Muscle of back (tissue), 3 donors: ENCODE measurements at regions not wholly inside any gene's neighbourhood (a gene's known extent, or its start where the extent isn't known, plus 50 kb on each side); places are given as distances from the start of the nearest gene placed in this dataset.

Source experiments
- DNase-seq, 3 donors: peaks; one replicate each; pipeline versions ENCODE4 v3.0.0 to v3.0.0-alpha.2; 2013

DNA sequence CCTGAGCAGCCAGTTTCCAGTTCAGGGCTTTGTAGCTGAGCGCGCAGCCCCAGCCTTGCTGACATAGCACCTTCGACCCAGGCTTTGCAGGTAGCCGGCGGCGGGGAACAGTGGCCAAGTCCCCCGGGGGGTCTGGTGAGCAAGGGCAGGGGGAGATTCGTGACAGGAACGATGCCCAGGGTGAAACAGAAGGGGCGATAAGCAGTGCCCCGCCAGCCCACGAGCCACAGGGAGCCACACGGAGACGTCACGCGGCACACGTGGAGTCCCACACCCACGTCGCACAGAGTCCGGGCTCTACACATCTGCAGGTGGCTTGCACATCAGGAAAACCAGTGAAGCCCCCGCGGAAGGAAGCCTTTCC lies 127.2 kb downstream of the SOX1 start:
- DNase-seq = no peak

DNA sequence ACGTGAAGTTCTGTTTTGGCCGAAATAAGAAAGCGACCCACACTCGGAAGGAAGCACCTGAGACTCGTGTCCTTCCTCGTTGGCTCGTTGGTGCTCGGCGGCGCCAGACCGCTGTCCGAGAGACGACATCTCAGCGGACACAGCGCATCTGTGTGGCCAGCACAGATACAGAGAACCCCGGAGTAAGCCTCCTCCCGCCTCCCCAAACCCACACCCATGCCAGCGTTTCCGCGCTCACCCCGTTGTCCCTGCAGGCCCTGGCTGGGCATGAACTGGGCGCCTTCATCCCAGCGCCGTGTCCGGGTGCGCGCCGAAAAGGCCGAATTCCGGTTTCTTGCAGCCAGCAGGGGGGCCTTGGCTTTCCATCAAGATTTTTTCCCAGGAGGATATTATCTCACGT lies 127.6 kb downstream of the SOX1 start:
- no peak for DNase-seq

DNA sequence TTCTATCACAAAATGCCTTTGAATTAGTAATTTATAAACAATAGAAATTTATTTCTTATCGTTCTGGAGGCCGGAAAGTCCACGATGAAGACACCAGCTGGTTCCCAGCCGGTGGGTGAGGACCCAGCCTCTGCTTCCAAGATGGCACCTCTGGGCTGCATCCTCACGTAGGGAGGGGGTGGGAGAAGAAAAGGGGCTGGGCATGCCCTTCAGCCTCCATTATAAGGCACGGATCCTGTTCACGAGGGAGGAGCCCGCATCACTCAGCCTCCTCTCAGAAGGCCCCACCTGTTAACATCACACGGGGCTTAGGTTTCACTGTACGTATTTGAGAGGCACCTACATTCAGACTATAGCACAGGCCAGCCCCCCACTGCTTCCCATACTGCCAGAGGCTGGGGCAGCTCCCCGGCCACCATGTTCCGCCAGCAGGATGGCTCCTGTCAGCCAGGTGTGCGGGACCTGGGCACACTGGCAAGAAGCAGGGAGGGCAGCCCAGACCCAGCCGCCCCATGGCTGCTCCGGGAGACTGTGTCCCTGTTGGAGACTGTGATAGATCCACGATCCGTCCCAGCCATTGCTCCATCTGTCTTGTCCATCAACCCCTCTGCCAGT lies 131.6 kb downstream of the SOX1 start:
- DNase-seq = no peak

DNA sequence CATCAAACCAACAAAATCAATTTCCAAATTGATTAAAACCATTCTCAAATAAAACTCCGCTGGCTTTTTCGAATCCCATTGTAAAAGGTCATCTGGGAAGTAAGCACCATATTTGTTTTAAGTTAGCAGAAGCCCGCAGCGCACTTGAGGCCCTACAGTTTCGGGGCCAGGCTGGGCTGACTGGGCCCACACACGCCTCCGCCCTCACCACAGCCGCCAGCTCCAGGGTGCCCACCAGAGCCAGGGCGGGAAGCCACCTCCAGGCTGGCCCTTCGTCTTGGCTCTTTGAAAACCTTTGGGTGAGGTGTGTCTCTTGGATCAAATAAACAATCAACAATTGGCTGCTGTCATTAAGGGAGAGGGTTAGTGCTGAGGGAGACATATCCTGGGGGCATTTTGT lies 133.3 kb downstream of the SOX1 start:
- no peak for DNase-seq

DNA sequence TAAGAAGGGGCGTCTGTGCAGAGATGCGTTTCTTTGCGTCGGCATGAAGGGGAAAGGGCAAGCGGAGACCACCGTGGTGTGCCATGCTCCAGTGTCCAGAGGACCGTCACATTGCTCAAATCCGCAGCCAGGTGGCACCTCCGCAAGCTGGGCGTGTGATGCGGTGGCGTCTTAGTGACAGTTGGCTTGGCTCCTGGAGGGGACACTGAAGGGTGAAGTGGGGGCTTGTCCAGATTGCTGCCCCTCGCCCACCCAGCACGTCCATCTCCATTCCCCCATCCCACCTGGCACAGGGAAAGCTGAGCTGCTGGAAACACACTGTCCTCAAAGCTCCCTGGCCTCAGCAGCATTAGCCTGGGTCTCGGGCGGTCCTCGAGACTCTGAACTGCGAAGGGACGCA lies 135.3 kb downstream of the SOX1 start:
- DNase-seq = no peak

DNA sequence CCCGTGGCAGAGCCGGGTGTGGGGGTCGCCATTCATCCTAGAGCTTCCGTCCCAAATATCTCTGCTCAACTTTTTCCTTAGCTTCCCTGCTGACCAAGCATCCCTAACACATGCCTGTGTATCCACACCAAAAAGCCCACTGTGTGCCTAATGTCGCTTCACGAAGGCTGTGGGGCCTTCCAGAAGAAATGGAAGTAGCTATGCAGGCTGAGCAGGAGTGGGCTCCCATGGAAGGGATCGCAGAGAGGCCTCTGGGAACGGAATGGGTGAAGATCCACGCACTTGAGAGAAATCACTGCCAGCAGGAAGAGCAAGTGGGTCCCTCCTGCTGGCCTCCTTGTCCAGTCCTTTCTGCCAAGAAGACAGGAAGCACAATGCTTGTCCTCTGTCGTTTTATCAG lies 136.0 kb downstream of the SOX1 start:
- no peak for DNase-seq

DNA sequence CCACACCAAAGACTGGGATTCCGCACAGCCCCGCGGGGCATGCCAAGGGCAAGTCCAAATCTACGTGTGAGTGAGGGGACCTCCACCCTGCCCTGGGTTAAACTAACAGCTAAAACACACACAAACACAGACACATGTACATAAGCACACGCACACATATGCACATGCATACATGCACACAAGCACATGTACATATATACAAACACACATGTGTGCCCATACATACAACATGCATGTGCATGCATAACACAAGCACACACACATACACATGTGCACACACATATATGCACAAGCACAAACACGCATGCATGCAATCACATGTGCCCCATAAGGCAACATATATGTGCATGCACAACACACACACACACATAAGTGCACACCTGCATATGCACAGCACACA lies 136.7 kb downstream of the SOX1 start:
- DNase-seq = no peak

DNA sequence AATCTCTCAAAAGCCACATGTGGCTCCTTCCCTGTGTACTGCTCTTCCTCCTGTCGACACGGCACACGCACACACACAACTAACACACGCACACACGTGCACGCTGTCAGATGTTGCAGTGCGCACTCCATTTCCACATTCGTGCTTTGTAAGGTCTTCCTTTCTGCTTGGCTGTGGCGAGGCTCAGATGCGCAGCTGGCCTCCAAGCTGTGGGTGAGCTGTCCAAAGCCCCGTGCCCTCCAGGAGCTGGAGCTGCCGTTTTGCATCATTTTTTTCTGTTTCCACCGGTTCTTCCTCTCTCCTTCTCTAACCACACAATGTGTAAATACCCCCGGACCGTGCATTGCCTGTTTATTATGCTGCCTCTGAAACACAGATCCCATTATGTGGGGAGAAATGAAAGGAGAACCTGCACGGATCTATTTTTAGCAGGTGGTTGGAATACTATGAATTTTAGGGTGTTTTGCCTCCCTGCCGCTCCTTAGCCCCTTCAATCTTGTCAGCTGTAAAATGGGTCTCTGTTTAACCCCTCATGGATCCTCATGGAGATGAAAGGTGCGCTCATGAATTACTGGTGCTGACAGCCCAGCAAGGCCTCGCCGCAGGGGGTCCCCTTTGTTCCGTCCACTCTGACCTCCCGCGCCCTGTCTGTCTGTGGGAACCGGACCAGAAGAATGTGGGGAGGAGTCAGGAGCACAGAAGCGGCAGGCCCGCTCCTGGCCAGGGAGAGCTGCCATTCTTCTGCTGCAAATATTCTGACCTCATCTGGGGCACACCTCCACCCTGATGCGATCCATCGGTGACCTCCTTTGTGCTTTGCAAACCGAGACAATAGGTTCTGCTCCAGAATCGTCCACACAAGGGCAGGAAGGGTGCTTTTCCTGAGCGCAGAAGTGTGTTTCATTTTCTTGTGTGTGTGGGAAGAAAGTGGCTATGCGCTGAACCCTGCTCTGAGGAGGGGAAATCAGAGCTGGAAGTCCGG lies 137.7 kb downstream of the SOX1 start:
- peak in 1 of 3 donors; percentile 21 for DNase-seq

DNA sequence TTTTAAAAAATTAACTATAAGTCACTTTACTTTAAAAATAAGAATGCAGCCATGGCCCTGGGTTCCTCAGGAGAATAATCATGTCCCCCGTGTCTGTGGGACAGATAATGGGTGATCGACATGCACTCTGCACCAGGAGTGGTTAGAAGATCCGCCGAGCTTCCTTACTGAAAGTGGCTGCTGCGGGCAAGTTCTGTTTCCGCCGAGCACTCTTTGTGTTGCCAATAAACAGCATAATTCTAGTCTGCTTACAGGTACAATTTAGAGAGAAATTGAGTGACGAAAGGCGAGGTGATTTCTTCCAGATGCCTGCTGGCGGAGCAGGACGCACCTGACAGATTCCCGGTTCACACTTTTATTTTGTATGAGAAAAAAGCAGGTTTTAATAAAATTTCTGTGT lies 139.0 kb downstream of the SOX1 start:
- no peak for DNase-seq

DNA sequence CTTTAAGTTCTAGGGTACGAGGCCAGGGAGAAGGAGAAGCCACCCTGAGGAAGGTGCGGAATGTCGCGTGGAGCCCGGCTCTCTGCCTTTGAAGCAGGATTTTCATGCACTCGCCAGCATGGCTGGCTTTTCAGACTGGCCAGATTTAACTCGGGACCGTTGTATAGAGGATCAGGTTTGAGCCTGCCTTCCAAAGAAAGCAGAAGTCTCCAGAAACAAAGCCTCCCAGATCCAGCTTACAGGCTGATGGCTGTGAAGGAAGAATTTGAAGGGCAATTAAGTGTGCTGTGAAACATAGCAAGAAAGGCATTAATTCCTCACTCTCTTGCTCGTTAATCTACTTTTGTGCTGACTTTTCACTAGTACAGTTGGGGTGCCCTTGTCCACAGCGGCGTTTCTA lies 140.2 kb downstream of the SOX1 start:
- DNase-seq = no peak

DNA sequence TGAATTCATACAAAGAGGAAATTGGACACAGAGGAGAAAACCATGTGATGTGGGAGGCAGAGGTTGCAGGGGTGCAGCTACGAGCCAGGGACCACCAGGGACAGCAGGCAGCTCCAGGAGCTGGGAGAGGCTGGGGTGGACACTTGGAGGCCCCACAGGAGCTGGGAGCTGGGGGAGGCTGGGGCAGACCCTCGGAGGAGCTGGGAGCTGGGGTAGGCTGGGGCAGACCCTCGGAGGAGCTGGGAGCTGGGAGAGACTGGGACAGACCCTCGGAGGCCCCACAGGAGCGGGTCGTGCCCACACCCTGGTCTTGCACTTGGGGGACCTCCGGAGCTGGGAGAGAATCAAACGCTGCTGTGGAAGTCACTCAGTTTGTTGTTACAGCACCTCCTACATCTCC lies 141.7 kb downstream of the SOX1 start:
- no peak for DNase-seq

DNA sequence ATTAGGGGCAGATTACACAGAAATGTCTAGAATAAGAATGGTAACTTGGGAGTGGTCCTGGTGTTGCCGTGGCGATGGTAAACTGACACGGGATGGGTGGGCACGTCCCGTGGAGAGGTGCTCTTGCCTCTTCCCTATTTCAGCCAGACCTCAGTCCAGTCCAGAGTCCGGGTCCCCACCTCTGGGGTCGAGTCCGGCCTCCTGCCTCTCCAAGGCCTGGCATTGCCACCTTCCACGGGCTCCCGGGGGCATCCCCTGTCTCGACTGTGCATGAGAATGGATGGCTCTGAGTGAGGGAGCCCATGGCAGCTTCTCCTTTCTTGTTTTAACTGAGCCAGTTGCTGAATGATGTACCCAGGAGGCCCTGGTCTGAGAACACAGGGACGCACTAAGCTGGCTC lies 142.3 kb downstream of the SOX1 start:
- no peak for DNase-seq

DNA sequence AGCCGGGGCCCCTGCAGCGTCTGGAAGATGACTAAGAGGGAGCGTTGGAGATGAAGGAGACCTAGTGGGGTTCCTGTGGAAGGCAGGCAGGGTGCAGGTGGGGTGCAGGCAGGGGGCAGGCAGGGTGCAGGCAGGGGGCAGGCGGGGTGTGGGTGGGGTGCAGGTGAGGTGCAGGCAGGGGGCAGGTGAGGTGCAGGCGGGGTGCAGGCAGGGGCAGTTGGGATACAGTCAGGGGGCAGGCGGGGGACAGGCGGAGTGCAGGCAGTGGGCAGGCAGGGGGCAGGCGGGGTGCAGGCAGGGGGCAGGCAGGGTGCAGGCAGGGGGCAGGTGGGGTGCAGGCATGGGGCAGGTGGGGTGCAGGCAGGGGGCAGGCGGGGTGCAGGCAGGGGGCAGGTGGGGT lies 142.8 kb downstream of the SOX1 start:
- DNase-seq = no peak

DNA sequence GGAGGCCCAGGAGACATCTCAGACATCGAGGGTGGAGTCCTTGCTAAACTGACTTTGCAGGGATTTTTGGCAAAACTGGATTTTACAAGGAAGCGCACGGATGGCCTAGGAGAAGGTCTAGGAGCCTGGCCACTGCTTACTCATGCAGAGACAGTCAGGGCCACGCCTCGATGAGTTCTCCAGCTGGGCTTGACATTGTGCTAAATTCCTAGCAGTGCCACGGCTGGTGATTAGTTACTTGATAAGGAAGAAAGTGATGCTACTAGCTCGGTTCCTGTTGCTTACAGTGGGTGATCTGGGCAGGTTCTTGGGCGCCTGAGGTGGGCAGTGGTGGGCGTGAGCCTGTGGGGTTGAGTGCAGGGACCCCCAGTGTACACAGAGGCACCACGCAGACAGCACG lies 143.4 kb downstream of the SOX1 start:
- DNase-seq = no peak

DNA sequence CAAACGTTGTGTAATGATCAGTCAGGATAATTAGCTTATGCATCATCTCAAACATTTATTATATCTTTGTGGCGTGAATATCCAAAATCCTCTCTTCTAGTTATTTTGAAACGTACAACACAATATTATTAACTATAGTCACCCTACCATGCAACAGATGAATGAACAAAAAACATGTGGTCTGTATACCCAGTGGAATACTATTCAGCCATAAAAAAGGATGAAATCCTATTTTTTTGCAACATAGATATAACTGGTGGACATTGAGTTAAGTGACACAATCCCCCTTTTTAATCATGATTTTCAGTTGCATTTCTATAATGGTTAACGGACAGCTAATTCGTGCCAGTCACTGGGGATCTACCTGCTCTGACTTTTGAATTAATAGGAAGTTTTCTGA lies 145.6 kb downstream of the SOX1 start:
- DNase-seq = no peak

DNA sequence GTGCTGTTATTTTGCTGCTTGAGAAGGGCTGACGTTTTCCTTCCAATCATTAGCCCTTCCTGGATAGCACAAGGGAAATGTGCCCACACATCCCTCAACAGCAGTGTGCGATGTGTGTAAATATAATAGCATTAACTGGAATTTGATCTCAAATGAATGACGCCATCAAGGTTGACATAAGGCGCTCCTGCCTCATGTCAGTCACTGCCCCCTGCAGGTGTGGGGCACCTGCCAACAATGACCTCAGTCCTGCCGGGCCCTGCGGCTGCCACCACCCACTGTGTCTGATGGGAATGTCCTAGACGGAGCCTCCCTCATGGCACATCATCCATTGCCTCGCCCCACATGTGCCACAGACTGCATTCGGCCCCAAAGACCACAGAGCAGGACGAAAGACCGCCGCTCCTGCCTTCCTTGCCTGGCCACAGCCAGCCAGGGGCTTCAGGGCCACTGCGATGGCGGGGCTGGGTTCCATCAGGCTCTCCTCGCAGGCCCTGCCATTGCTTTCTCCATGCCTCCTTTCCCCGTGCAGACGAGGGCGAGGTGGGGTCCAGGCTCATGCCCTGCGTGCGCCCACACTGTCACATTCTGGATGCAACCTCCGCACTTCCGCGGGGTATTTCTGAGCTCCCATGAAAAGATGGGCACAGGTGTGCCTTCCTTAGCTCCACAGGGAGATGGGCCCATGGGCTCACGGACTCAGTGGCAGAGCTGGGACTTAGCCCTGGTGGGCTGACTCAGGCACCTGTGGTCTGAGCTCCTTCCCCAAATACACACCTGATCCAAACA lies 146.7 kb downstream of the SOX1 start:
- no peak for DNase-seq

DNA sequence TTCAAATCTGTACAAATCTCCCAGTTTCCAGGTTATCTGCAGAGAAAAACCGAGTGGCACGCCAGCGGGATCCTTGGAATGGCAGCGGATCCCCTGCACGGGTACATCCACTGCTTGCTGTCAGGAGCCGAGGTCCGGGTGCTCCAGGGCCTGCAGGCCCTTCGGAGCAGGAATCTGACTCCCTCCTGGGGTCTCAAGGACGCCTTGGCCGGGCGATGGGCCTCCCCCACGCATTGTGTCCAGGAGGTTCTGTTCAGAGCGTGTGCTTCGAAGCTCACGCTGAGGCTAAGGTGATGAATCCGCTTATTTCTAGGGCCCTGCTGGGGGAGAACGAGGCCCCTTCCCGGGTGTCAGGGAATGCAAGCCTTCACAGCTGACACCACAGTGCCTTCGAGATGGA lies 148.9 kb downstream of the SOX1 start:
- DNase-seq = no peak

DNA sequence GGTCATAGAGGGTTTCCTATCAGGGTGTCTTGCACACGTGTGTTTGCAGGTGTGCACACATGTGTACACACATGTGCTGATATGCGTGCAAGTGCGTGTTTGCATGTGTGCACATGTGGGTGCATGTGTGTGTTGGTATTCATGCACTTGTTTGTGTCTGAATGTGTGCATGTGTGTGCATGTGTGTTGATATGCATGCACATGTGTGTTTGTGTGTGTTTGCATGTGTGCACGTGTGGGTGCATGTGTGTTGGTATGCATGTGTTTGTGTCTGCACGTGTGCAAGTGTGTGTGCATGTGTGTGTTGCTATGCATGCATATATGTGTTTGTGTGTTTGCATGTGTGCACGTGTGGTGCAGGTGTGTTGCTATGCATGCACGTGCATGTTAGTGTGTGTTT lies 150.5 kb downstream of the SOX1 start:
- no peak for DNase-seq

DNA sequence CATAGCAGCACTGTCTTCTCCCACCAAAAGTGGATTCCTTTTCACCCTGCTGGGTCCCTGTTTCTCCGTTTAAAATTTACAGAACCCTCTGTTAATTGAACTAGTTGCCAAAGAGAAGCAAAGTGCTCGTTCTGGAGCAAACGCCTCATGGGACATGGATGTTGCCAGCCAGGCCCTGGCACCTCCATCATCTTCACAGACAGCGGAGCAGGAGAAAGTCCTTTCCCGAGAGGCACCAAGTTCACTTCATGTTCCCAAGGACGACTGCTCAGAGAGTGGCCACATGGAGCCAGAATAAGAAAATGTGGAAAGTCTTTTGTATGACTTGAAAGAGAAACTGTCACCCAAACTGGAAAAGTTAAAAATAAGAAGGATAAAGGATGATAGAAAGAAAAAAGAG lies 151.5 kb downstream of the SOX1 start:
- DNase-seq = no peak

DNA sequence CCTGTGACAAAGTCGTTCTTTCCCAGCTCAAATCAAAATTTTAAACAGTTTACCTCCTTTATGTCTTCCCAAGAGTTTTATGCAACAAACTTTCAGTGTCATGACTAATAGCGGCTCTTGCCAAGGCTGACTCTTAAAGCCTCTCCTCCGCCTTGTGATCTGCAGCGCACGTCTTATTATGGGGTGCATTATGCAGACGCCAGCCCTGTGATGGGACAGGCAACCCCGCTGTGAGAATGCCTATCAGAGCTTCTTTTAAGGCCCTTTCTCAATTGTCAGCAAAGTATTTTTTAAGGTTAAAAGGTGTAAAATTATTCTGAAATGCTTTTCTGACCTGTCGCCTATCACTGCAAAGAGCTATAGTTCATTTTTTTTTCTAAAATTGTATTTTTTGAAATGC lies 152.8 kb downstream of the SOX1 start:
- DNase-seq = no peak

DNA sequence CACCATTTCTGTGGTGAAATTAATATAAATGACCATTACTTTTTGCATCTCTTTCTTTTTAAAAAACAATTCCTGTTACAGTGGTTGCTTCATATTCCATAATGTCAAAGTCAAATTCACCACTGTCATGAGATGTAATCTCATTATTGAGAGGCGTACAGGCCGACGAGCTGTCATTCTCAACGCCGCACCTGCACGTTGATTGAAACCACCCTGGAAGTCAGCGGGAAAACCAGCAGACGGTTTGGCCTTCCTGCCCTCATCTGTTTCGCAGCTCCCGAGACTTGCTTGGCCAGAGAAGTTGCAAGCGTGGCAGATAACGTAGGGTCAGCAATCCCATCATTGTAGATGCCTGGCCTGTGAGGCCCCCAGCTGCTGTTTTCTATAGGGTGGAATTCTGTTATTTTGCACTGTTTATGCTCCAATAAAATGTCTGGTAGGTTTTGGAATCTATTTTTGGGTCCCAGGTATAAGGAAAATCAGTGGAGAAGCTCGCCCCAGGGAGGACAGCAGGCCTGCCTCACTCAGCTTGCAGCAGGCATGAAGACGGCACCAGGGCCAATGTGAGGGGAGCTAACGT lies 153.4 kb downstream of the SOX1 start:
- DNase-seq = no peak

DNA sequence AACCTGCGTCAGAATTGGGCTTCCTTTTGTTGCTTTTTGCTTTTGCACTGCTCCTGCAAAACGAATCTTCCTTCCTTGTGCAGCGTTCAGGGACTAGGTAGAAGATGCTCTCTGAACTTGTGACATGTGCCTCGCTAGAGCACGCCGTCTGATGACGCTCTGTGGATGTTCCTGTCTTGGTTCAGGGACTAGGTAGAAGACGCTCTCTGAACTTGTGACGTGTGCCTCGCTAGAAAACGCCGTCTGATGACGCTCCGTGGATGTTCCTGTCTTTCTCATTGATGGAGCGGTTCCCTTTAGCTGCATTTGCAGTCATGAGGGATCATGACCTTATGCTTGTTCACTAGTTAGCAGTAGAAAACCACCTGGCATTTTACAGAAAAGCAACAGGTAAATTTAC lies 154.0 kb downstream of the SOX1 start:
- DNase-seq = no peak

DNA sequence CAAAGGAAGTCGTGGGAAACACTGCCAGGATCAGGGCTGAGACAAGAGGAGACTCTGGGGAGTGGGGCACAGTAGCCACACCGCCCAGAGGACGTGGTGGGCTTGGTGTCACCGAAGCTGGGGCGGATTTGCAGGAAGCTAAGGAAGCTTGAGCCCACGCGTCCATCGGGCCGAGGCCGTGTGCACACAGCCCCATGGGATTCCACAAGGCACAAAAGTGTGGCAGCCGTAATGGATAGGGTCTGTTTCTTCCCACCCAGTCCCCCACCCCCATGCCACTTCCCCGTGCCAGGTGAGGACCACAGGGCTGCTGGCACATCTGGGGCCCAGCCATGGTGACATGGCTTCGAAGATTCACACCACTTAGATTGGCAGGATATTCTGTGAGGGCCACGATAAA lies 153.2 kb upstream of the SPACA7 start:
- DNase-seq = no peak
